Activated CD8-positive, alpha-beta memory T cell treated with anti-CD3 and anti-CD28 coated beads for 1 hour (primary cell): ENCODE measurements at regions not wholly inside any gene's neighbourhood (a gene's known extent, or its start where the extent isn't known, plus 50 kb on each side); places are given as distances from the start of the nearest gene placed in this dataset.
A peak's percentile ranks its signal among the peaks of the same experiment; 100 is the strongest.
"Not testable (repeated sequence)": the region's sequence is repeated elsewhere in the genome, so short reads cannot be mapped to it uniquely, and the experiment has no call there.

Source experiments
- DNase-seq, 2 donors: peaks; one replicate each; pipeline ENCODE4 v3.0.0-alpha.2; 2020; ENCODE audit warnings: low read depth in 1 of 2; ENCODE audit errors: extremely low read depth in 1 of 2

- DNase-seq: no peak
Measured at GRCh38 chr2:136297312-136297711, 179.4 kb upstream of the CXCR4 start.

DNA sequence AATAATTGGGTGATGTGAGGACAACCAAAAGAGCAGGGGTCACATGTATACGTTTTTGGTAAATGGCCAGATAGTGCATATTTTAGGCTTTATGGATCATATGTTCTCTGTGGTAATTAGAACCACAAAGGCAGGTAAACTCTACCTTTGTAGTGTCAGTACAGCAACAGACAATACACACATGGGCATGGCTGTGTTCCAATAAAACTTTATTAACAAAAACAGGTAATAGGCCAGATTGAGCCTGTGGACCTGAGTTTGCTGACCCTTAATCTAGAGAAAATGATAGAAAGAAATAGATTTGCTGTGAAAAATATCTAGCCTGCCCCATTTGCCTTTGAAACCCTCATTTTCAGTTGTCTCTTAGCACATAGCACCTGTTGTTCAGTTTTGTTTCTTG lies 177.2 kb upstream of the CXCR4 start:
- no peak for DNase-seq

DNA sequence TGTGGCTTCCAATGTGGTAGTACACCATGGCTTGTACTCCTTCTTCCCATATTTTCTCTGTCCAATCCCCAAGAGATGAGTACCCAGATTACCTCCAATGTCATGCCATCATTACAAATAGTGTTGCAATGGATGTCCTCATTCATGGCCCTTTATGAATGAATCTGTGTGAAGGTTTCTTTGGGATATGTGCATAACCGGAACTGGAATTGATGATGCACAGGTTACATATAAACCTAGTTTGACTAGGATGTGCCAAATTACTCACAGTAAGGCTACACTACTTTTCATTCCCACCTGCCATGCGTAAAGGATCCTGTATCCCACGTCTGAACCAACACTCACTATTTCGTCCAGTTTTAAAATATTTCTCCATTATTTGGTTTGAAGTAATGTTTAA lies 173.9 kb upstream of the CXCR4 start:
- DNase-seq: no peak

- DNase-seq: no peak
Measured at GRCh38 chr2:136290326-136290725, 172.4 kb upstream of the CXCR4 start.

GRCh38 chr2:136288249-136288648 lies 170.3 kb upstream of the CXCR4 start:
- DNase-seq: no peak

- no peak for DNase-seq
Measured at GRCh38 chr2:136286423-136286822, 168.5 kb upstream of the CXCR4 start.

GRCh38 chr2:136284226-136285119 lies 166.5 kb upstream of the CXCR4 start:
- DNase-seq: no peak

GRCh38 chr2:136282251-136282650 lies 164.3 kb upstream of the CXCR4 start:
- DNase-seq: no peak

DNA sequence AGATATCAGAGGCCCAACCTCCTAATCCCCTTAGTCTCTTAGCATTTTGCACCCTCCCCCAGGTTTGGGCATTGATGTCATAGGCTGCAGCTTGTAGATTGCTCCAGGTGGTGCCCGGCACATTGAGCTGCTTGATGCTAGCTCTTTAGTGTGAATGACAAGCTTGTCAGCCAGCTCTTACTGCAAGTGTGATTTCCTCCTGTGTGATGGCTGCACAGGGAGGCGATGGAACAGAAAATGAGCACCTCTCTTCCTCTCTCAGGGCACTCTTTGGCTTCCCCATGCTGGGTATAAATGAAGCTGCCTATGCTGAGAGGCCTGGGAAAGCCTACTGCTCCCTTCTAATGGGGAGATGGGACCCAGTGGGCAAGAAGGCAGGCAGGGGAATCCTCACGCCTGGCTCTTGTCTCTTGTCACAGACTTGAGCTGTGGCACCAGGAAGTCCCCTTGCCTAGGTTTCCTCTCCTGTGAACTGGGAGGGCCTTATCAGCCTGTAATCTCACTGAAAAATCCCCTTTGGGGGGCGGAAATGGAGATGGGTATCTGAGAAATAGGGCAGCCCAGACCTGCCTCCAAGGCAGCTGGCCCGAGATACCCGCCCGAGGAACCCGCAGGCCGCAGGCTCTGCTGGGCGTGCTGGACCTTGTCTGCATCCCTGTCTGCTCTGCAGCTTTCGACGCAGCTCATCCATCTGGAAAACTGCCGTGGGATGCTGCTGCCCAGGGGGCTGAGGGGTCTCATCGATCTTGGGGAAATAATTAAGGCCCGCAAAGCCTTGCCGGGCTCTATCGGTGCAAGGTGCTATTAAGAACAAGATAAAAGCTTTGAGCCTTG lies 163.5 kb upstream of the CXCR4 start:
- DNase-seq: peak; percentile 14 to 27

GRCh38 chr2:136266346-136266745 lies 148.4 kb upstream of the CXCR4 start:
- DNase-seq: not testable (repeated sequence)

GRCh38 chr2:136259551-136259950 lies 141.6 kb upstream of the CXCR4 start:
- DNase-seq: no peak

DNA sequence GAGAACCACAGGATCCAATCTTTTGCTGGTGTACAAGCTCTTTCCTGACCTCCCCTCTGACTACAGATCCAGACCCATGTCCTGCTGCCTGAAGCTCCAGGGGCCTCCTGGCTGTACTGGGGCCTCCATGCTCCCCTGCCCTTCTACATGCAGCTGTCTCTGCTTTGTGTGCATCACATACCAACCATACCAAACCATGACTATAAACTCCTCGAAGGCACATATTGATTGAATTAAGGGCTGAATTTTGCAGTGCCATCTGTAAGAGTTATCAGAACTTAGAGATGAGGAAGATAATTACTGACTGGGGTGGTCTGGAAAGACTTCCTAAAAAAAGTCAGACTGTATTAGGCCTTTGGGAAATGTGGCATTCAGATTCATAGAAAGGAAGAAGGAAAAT lies 139.9 kb upstream of the CXCR4 start:
- no peak for DNase-seq

GRCh38 chr2:136255648-136256461 lies 137.9 kb upstream of the CXCR4 start:
- no peak for DNase-seq

DNA sequence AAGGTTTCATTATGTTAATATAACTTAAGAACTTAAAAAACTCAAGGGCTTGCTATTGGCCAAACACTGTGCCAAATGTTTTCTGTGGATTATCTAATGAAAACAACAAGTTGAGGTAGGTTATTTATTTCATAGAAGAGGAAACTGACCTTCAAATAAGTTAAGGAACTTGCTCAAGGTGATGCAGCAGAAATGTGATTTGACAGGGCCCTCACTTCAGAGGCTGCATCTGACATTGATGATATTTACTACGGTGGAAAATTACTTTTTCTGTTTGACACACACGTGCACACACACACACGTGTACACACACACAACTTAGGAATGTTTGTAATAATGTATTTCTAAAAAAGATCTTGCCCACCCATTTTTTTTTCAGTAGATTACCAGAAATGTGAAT lies 137.2 kb upstream of the CXCR4 start:
- DNase-seq: no peak

- no peak for DNase-seq
Measured at GRCh38 chr2:136254681-136255080, 136.7 kb upstream of the CXCR4 start.

DNA sequence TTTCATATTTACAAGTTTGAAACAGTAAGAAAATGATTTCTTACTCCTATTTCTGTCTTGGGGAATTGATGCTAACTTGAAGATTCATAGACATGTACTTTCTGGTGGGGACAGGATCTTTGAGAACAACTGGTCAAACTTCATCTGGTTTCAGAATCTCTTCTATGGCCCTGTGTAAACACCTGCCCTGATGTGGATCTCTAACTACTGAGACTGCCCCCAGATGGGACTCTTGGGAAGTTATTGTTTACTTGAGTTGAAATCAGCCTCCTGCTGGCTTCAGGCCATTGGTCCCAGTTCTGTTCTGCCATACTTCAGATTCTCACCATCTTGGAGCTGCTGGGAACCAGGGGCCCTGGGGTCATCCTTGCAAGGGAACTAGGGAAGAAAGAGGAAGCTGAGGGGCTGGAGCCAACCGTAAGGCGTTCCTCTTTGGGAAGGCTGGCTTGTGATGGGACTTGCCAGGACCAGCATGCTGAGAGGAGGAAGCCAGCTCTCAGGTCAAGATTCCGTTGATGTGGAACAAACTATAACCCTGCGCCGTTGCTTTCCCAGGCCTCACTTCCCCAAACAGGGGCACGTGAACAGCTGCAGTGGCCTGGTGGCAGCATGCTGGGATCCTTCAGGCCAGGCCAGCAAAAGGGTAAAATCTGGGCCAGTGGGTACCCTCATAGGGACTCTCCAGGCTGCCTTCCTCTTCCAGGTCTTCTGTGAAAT lies 135.5 kb upstream of the CXCR4 start:
- DNase-seq: no peak

- no peak for DNase-seq
Measured at GRCh38 chr2:136251885-136252585, 134.1 kb upstream of the CXCR4 start.

- no peak for DNase-seq
Measured at GRCh38 chr2:136251197-136251884, 133.4 kb upstream of the CXCR4 start.

DNA sequence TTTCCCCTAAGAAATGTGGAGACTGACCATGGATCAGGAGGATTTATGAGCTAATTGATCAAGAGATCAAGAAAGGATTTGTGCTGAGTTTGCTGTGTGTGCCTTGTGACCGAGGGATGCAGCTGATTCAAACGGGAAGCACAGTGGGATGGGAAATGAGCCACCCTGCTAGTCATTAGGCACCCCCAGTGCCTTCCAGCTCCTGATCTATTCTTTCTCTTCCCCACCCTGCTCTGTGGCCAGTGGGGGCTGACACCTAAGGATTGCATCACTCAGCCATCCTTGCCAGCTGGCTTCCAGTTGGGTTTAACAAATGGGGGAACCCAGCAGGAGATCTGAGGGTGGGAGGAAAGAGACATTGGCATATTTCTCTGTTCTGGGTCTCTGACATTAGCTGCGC lies 132.2 kb upstream of the CXCR4 start:
- no peak for DNase-seq
